Astrocyte (in vitro differentiated cells and primary cell): ENCODE measurements at regions not wholly inside any gene's neighbourhood (a gene's known extent, or its start where the extent isn't known, plus 50 kb on each side); places are given as distances from the start of the nearest gene placed in this dataset.

Experiments used
- DNase-seq: peaks from one replicate; pipeline ENCODE4 v3.0.0-alpha.2; 2010; ENCODE audit warnings: low read depth
- FAIRE-seq: peaks from 2 replicates; lab custom pipeline; 2011; peaks lifted over from hg19 to GRCh38; lab: Jason Lieb, UNC
- H2AFZ ChIP-seq: 2 replicates; pipeline ENCODE4 v1.6.0; 2012; ENCODE audit warnings: low read depth, low read length, inconsistent platforms
- H3K27ac ChIP-seq: 2 replicates; pipeline ENCODE4 v1.5.1; 2011; ENCODE audit warnings: low read depth, low read length, inconsistent platforms
- H3K27me3 ChIP-seq: 2 replicates; pipeline ENCODE4 v1.6.0; 2011; ENCODE audit warnings: low read length, inconsistent platforms; ENCODE audit not compliant: insufficient read depth
- H3K36me3 ChIP-seq: 2 replicates; pipeline ENCODE4 v1.5.1; 2011; ENCODE audit warnings: low read length, inconsistent platforms; ENCODE audit not compliant: insufficient read depth
- H3K4me1 ChIP-seq: 2 replicates; pipeline ENCODE4 v1.5.1; 2011; ENCODE audit warnings: low read length, inconsistent platforms; ENCODE audit not compliant: insufficient read depth
- H3K4me2 ChIP-seq: 2 replicates; pipeline ENCODE4 v1.6.0; 2012; ENCODE audit warnings: low read length, inconsistent platforms
- H3K4me3 ChIP-seq: 2 replicates; pipeline ENCODE4 v1.5.1; 2011; ENCODE audit warnings: low read depth, mild to moderate bottlenecking, low read length, inconsistent platforms; ENCODE audit not compliant: insufficient read depth
- H3K79me2 ChIP-seq: 2 replicates; pipeline ENCODE4 v1.6.0; 2012; ENCODE audit warnings: mild to moderate bottlenecking, low read length, inconsistent platforms; ENCODE audit not compliant: insufficient read depth
- H3K9ac ChIP-seq: 2 replicates; pipeline ENCODE4 v1.6.0; 2012; ENCODE audit warnings: mild to moderate bottlenecking, low read length, inconsistent platforms
- H3K9me3 ChIP-seq: 2 replicates; pipeline ENCODE4 v1.5.1; 2012; ENCODE audit warnings: low read depth, mild to moderate bottlenecking, low read length, inconsistent platforms; ENCODE audit not compliant: insufficient read depth
- H4K20me1 ChIP-seq: 2 replicates; pipeline ENCODE4 v1.6.0; 2012; ENCODE audit warnings: low read length, inconsistent platforms; ENCODE audit not compliant: insufficient read depth
- H3K27ac Mint-ChIP-seq: one replicate; pipeline ENCODE4 v1.8.0; 2021; ENCODE audit warnings: mild to moderate bottlenecking, mixed read lengths; ENCODE audit not compliant: unreplicated experiment
- H3K27me3 Mint-ChIP-seq: one replicate; pipeline ENCODE4 v1.8.0; 2021; ENCODE audit warnings: low read depth, mixed read lengths; ENCODE audit not compliant: unreplicated experiment
- H3K36me3 Mint-ChIP-seq: one replicate; pipeline ENCODE4 v1.8.0; 2021; ENCODE audit warnings: low read depth, mixed read lengths; ENCODE audit not compliant: unreplicated experiment
- H3K4me1 Mint-ChIP-seq: one replicate; pipeline ENCODE4 v1.8.0; 2021; ENCODE audit warnings: low read depth, mixed read lengths; ENCODE audit not compliant: unreplicated experiment
- H3K4me3 Mint-ChIP-seq: one replicate; pipeline ENCODE4 v1.8.0; 2021; ENCODE audit warnings: mild to moderate bottlenecking, moderate library complexity, mixed read lengths; ENCODE audit not compliant: unreplicated experiment
- H3K9me3 Mint-ChIP-seq: one replicate; pipeline ENCODE4 v1.8.0; 2021; ENCODE audit warnings: mild to moderate bottlenecking, mixed read lengths; ENCODE audit not compliant: unreplicated experiment
- CTCF ChIP-seq: IDR thresholded peaks from 2 replicates; pipeline ENCODE4 v1.5.1; 2011; ENCODE audit warnings: low read depth, mild to moderate bottlenecking, inconsistent platforms, low read length, moderate library complexity; ENCODE audit not compliant: insufficient read depth
- EZH2 ChIP-seq: IDR thresholded peaks from 2 replicates; pipeline ENCODE4 v1.6.1; 2012; ENCODE audit warnings: mild to moderate bottlenecking, low read length, inconsistent platforms; ENCODE audit not compliant: insufficient read depth

GRCh38 chr1:112335351-112335750 is 60.7 kb upstream of the CTTNBP2NL start:
- peaks cover 16% of the 10 kb centered on the region for H3K27me3 ChIP-seq
- Mint-ChIP-seq H3K36me3 (no peaks in the 10 kb centered on the region), H3K4me3 (no peak overlapping the region), H3K27me3 (peaks cover 39% of the 10 kb centered on the region), H3K9me3 (no peaks in the 10 kb centered on the region), H3K4me1 (no peaks in the 10 kb centered on the region), H3K27ac (no peak overlapping the region)
- no peak overlapping the region for H3K4me2 ChIP-seq
- H2AFZ ChIP-seq: no peak overlapping the region
- H3K9ac ChIP-seq: no peak overlapping the region
- TF ChIP-seq EZH2 (no peak), CTCF (no peak)
- H3K27ac ChIP-seq: no peak overlapping the region
- no peaks in the 10 kb centered on the region for H3K79me2 ChIP-seq
- H4K20me1 ChIP-seq: no peaks in the 10 kb centered on the region
- H3K36me3 ChIP-seq: no peaks in the 10 kb centered on the region
- no peak overlapping the region for H3K4me3 ChIP-seq
- H3K9me3 ChIP-seq: no peaks in the 10 kb centered on the region
- FAIRE-seq (no peak), DNase-seq (peak; percentile 8)
- H3K4me1 ChIP-seq: no peaks in the 10 kb centered on the region

GRCh38 chr1:112337028-112337531 is 58.9 kb upstream of the CTTNBP2NL start:
- Histone ChIP-seq H3K36me3 (no peaks in the 10 kb centered on the region), H4K20me1 (no peaks in the 10 kb centered on the region), H3K27me3 (peaks cover 10% of the 10 kb centered on the region), H2AFZ (no peak overlapping the region), H3K79me2 (no peaks in the 10 kb centered on the region), H3K9me3 (no peaks in the 10 kb centered on the region), H3K27ac (no peak overlapping the region), H3K4me3 (no peak overlapping the region), H3K4me1 (no peaks in the 10 kb centered on the region), H3K4me2 (no peak overlapping the region), H3K9ac (no peak overlapping the region)
- H3K9me3 Mint-ChIP-seq: no peaks in the 10 kb centered on the region
- TF ChIP-seq CTCF (peak; percentile 44), EZH2 (no peak)
- DNase-seq (no peak), FAIRE-seq (no peak)
- H3K4me3 Mint-ChIP-seq: no peak overlapping the region
- no peak overlapping the region for H3K27ac Mint-ChIP-seq
- H3K27me3 Mint-ChIP-seq: peaks cover 47% of the 10 kb centered on the region
- H3K4me1 Mint-ChIP-seq: no peaks in the 10 kb centered on the region
- no peaks in the 10 kb centered on the region for H3K36me3 Mint-ChIP-seq

GRCh38 chr1:112341986-112342385 is 54.0 kb upstream of the CTTNBP2NL start:
- Mint-ChIP-seq H3K27ac (no peak overlapping the region), H3K36me3 (no peaks in the 10 kb centered on the region), H3K27me3 (peaks cover 41% of the 10 kb centered on the region), H3K9me3 (no peaks in the 10 kb centered on the region), H3K4me3 (no peak overlapping the region), H3K4me1 (peaks cover 5% of the 10 kb centered on the region)
- Histone ChIP-seq H2AFZ (no peak overlapping the region), H3K9me3 (no peaks in the 10 kb centered on the region), H3K4me3 (no peak overlapping the region), H3K27me3 (peaks cover 12% of the 10 kb centered on the region), H3K9ac (no peak overlapping the region), H3K79me2 (no peaks in the 10 kb centered on the region), H3K4me1 (peaks cover 4% of the 10 kb centered on the region), H3K36me3 (no peaks in the 10 kb centered on the region), H3K27ac (no peak overlapping the region), H4K20me1 (no peaks in the 10 kb centered on the region), H3K4me2 (no peak overlapping the region)
- DNase-seq (no peak), FAIRE-seq (no peak)
- TF ChIP-seq EZH2 (no peak), CTCF (no peak)
